Tibial nerve (tissue), 4 donors: ENCODE measurements at regions not wholly inside any gene's neighbourhood (a gene's known extent, or its start where the extent isn't known, plus 50 kb on each side); places are given as distances from the start of the nearest gene placed in this dataset.

ENCODE experiments used
- DNase-seq, 2 donors: peaks; one replicate each; pipeline ENCODE4 v3.0.0-alpha.2; 2019; ENCODE audit warnings: low spot score in 2 of 2
- H3K27ac ChIP-seq, 4 donors: fragments of 200-600 bp; sonication (generic) in 3 of 4; one replicate each; pipeline ENCODE4 v1.5.1; 2017 to 2019; ENCODE audit warnings: mild to moderate bottlenecking in 1 of 4
- H3K27me3 ChIP-seq, 2 donors: fragments of 200-600 bp; sonication (generic) in 1 of 2; one replicate each; pipeline versions ENCODE4 v1.5.1 to v1.6.0; 2017 to 2019
- H3K36me3 ChIP-seq, 3 donors: fragments of 200-600 bp; sonication (generic); one replicate each; pipeline ENCODE4 v1.5.1; 2018 to 2019
- H3K4me1 ChIP-seq, 4 donors: fragments of 200-600 bp; sonication (generic) in 3 of 4; one replicate each; pipeline ENCODE4 v1.5.1; 2017 to 2019
- H3K4me3 ChIP-seq, 4 donors: fragments of 200-600 bp; sonication (generic) in 3 of 4; one replicate each; pipeline ENCODE4 v1.5.1; 2017 to 2019; ENCODE audit warnings: mild to moderate bottlenecking in 1 of 4, moderate library complexity in 1 of 4
- H3K9me3 ChIP-seq, 4 donors: fragments of 200-600 bp; sonication (generic) in 3 of 4; one replicate each; pipeline ENCODE4 v1.5.1; 2017 to 2019
- CTCF ChIP-seq, 5 experiments: fragments of 200-600 bp in 3 of 5; fragments of 450-650 bp in 2 of 5; sonication (generic) in 3 of 5; IDR thresholded peaks; one replicate each; pipeline ENCODE4 v1.5.1; 2016 to 2019; ENCODE audit warnings: antibody characterized with exemption in 5 of 5, mild to moderate bottlenecking in 3 of 5, moderate library complexity in 2 of 5
- EP300 ChIP-seq, 2 donors: sonication (generic); formaldehyde crosslinking; IDR thresholded peaks; one replicate each; pipeline ENCODE4 v1.6.1; 2017; ENCODE audit warnings: antibody characterized with exemption in 2 of 2, mild to moderate bottlenecking in 1 of 2
- POLR2A ChIP-seq, 2 donors: fragments of 450-650 bp; IDR thresholded peaks; one replicate each; pipeline ENCODE4 v1.6.1; 2017; ENCODE audit warnings: antibody characterized with exemption in 2 of 2, mild to moderate bottlenecking in 2 of 2, moderate library complexity in 2 of 2
- WGBS, 2 donors: methylation state at CpG; one replicate each; pipeline ENCODE4 v1.1.5; 2018; 5-methylcytosine and 5-hydroxymethylcytosine counted together

GRCh38 chr18:55950379-55951166 is 362.6 kb upstream of the TCF4 start:
- Histone ChIP-seq H3K4me3 (no peak overlapping the region), H3K27me3 (no peaks in the 10 kb centered on the region), H3K27ac (no peak overlapping the region), H3K36me3 (no peaks in the 10 kb centered on the region), H3K9me3 (no peaks in the 10 kb centered on the region), H3K4me1 (no peaks in the 10 kb centered on the region)
- 92 to 93% methylated on average over 13 to 14 of the region's 14 CpGs for WGBS, 2 donors
- TF ChIP-seq POLR2A (IDR thresholded peaks at IDR 0.05) (no peak), EP300 (IDR thresholded peaks at IDR 0.05) (no peak), CTCF (IDR thresholded peaks at IDR 0.05) (no peak)
- DNase-seq: no peak

DNA sequence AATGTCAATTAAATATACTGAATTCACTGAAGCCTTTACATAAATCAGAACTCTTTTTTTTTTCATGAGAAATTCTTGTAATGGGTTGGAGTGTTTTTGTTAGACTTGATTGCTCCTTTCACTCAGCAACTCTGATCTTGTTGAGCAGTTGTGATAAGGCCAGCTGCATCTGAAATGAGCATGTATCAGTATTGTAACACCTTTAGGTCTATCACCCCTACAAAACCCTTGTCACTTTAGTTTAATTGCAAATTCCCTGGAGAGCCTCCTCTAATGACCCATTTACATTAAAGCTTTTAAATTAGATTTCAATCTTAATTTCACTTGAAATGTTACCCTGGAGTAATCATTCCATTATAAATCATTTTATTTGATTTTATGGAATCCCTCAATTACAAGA is 346.8 kb upstream of the TCF4 start:
- Histone ChIP-seq H3K27ac (no peak overlapping the region), H3K9me3 (peaks cover 0 to 23% (median 6%) of the 10 kb centered on the region in 4 donors), H3K4me1 (no peaks in the 10 kb centered on the region), H3K27me3 (no peaks in the 10 kb centered on the region), H3K4me3 (no peak overlapping the region), H3K36me3 (no peaks in the 10 kb centered on the region)
- DNase-seq: no peak
- TF ChIP-seq POLR2A (IDR thresholded peaks at IDR 0.05) (no peak), CTCF (IDR thresholded peaks at IDR 0.05) (no peak), EP300 (IDR thresholded peaks at IDR 0.05) (no peak)

DNA sequence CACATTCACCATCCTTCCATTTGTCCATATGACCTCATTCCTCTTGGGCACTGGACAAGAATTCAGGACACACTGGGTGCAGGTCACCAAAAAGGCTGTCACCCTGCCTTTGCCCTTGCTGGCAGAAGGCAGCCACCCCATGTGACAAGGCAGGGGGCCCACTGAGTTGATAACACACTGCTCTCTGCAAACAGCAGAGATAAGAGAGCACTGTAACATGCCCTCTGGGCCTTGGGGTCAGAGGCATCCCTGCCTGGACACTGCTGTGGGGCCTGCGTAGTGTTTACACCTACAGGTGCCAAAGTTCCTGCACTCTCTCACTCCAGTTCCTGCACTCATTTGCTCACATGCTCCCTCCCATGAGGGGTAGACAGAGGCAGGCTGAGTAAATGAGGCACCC is 344.7 kb upstream of the TCF4 start:
- H3K27me3 ChIP-seq: no peaks in the 10 kb centered on the region
- no peaks in the 10 kb centered on the region for H3K4me1 ChIP-seq
- H3K9me3 ChIP-seq: peaks cover 0 to 15% (median 6%) of the 10 kb centered on the region in 4 donors
- no peak overlapping the region for H3K4me3 ChIP-seq
- DNase-seq: no peak
- H3K36me3 ChIP-seq: no peaks in the 10 kb centered on the region
- WGBS, 2 donors: 100% methylated on average over 1 of the region's 1 CpG
- H3K27ac ChIP-seq: no peak overlapping the region
- no peak for TF ChIP-seq CTCF (IDR thresholded peaks at IDR 0.05)
- no peak for TF ChIP-seq POLR2A (IDR thresholded peaks at IDR 0.05)
- TF ChIP-seq EP300 (IDR thresholded peaks at IDR 0.05): no peak

DNA sequence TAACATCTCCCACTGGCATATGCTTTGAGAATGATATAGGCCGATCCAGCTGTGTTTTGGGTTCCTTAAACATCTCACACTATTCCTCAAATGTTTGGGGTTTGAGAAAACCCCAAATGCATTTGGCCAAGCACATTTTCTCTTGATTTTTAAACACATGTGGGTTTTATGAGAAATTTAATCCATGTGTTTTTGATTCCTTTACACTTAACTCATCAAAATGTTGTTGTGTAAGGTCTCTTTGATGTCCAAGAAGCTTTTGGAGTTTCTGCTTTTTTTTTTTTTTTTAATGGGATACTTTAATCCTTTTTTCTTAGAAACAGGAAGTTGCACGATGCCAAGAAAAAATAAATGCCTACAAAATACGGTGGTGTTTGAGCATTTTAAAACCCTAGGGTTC is 339.8 kb upstream of the TCF4 start:
- no peak for DNase-seq
- no peak overlapping the region for H3K27ac ChIP-seq
- H3K27me3 ChIP-seq: no peaks in the 10 kb centered on the region
- no peak for TF ChIP-seq CTCF (IDR thresholded peaks at IDR 0.05)
- no peak for TF ChIP-seq POLR2A (IDR thresholded peaks at IDR 0.05)
- TF ChIP-seq EP300 (IDR thresholded peaks at IDR 0.05): no peak
- no peak overlapping the region for H3K4me3 ChIP-seq
- WGBS, 2 donors: 38 to 47% methylated on average over 3 of the region's 3 CpGs
- H3K9me3 ChIP-seq: no peaks in the 10 kb centered on the region
- no peaks in the 10 kb centered on the region for H3K36me3 ChIP-seq
- H3K4me1 ChIP-seq: no peaks in the 10 kb centered on the region

DNA sequence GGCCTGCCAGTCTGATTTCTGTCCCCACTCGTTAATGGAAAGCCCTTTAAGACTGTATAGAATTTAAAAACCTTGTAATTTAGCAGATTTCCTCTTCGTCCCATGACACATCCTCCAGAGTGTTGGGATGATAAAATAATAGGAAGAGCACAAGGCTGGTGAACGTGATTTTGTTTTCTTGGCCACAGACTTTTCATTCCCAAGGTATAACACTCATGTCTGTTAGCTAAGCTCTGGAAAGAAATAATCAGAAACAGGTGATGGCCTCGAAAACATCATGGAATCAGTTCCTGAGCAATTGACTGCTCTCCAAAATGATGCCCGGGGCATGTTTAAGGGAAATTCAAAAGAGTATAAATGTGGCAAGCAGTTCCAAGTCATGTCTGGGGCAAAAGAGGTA is 337.8 kb upstream of the TCF4 start:
- no peaks in the 10 kb centered on the region for H3K9me3 ChIP-seq
- WGBS, 2 donors: 71 to 82% methylated on average over 5 of the region's 5 CpGs
- DNase-seq: no peak
- H3K4me3 ChIP-seq: no peak overlapping the region
- no peaks in the 10 kb centered on the region for H3K27me3 ChIP-seq
- H3K4me1 ChIP-seq: no peaks in the 10 kb centered on the region
- H3K27ac ChIP-seq: no peak overlapping the region
- no peaks in the 10 kb centered on the region for H3K36me3 ChIP-seq
- no peak for TF ChIP-seq EP300 (IDR thresholded peaks at IDR 0.05)
- TF ChIP-seq CTCF (IDR thresholded peaks at IDR 0.05): no peak
- TF ChIP-seq POLR2A (IDR thresholded peaks at IDR 0.05): no peak
